SK-N-SH (cell line): ENCODE measurements at regions not wholly inside any gene's neighbourhood (a gene's known extent, or its start where the extent isn't known, plus 50 kb on each side); places are given as distances from the start of the nearest gene placed in this dataset.

Source experiments
- CTCF ChIA-PET: fragments of 300-600, 350-600 bp; formaldehyde crosslinking; extraction: SDS; loops from one replicate; lab custom pipeline; 2021; lab: Yijun Ruan, JAX
- POLR2A ChIA-PET: fragments of 350-600 bp; sonication (Branson Sonifier 250); formaldehyde crosslinking; extraction: SDS; loops from one replicate; lab custom pipeline; 2020; ENCODE audit warnings: antibody characterized with exemption, inconsistent platforms; lab: Yijun Ruan, JAX
- DNase-seq: peaks from one replicate; pipeline ENCODE4 v3.0.0; 2012
- H2AFZ ChIP-seq: fragments of 200-600 bp; sonication (generic); 2 replicates; pipeline ENCODE4 v1.8.1; 2016; ENCODE audit warnings: antibody characterized with exemption, mild to moderate bottlenecking, low read depth
- H3F3A ChIP-seq: fragments of 200-600 bp; sonication (generic); replicated peaks from 2 replicates; pipeline ENCODE3; 2016; ENCODE audit warnings: antibody characterized with exemption, mild to moderate bottlenecking; ENCODE audit not compliant: insufficient read depth
- H3K27ac ChIP-seq, 2 experiments: fragments of 200-500 bp in 1 of 2; fragments of 200-600 bp in 1 of 2; sonication (Bioruptor generic) in 1 of 2; sonication (generic), shearing (Covaris generic) in 1 of 2; 2 replicates each; pipeline versions ENCODE4 v1.5.1 to v1.6.1; 2014 to 2016; ENCODE audit warnings: low read depth in 2 of 2, inconsistent platforms in 1 of 2, low read length in 1 of 2, mild to moderate bottlenecking in 1 of 2, mixed read lengths in 1 of 2
- H3K27me3 ChIP-seq: fragments of 200-600 bp; sonication (generic), shearing (Covaris generic); 2 replicates; pipeline ENCODE4 v1.6.1; 2016; ENCODE audit warnings: mixed run types; ENCODE audit not compliant: insufficient read depth
- H3K36me3 ChIP-seq, 2 experiments: fragments of 200-500 bp in 1 of 2; fragments of 200-600 bp in 1 of 2; sonication (Bioruptor generic) in 1 of 2; sonication (generic) in 1 of 2; replicated peaks in 1 of 2; 2 replicates each; pipeline versions ENCODE3 to v1.5.1; 2014 to 2016; ENCODE audit warnings: low read length in 1 of 2, mild to moderate bottlenecking in 1 of 2; ENCODE audit not compliant: insufficient read depth in 2 of 2, control insufficient read depth in 1 of 2
- H3K4me1 ChIP-seq, 2 experiments: fragments of 200-500 bp in 1 of 2; fragments of 200-600 bp in 1 of 2; sonication (Bioruptor generic) in 1 of 2; sonication (generic), shearing (Covaris generic) in 1 of 2; 2 replicates each; pipeline versions ENCODE4 v1.5.1 to v1.6.1; 2014 to 2016; ENCODE audit warnings: low read depth in 1 of 2, low read length in 1 of 2, mixed run types in 1 of 2; ENCODE audit not compliant: insufficient read depth in 2 of 2, control insufficient read depth in 1 of 2
- H3K4me2 ChIP-seq: fragments of 200-600 bp; sonication (generic), shearing (Covaris generic); 2 replicates; pipeline ENCODE4 v1.6.1; 2017; ENCODE audit warnings: mixed run types
- H3K4me3 ChIP-seq, 2 experiments: fragments of 200-500 bp in 1 of 2; fragments of 200-600 bp in 1 of 2; sonication (Bioruptor generic) in 1 of 2; sonication (generic), shearing (Covaris generic) in 1 of 2; 2 replicates each; pipeline versions ENCODE4 v1.5.1 to v1.8.1; 2014 to 2016; ENCODE audit warnings: low read depth in 2 of 2, inconsistent platforms in 1 of 2, low read length in 1 of 2, mild to moderate bottlenecking in 1 of 2, mixed read lengths in 1 of 2, moderate library complexity in 1 of 2
- H3K79me2 ChIP-seq: fragments of 200-600 bp; sonication (generic); 2 replicates; pipeline ENCODE4 v1.8.1; 2017; ENCODE audit warnings: mild to moderate bottlenecking; ENCODE audit not compliant: insufficient read depth
- H3K9ac ChIP-seq: fragments of 200-600 bp; sonication (generic); 2 replicates; pipeline ENCODE4 v1.6.1; 2017; ENCODE audit warnings: mixed run types
- H3K9me2 ChIP-seq: fragments of 200-600 bp; sonication (generic); 2 replicates; pipeline ENCODE4 v1.6.1; 2017; ENCODE audit warnings: mixed run types
- H3K9me3 ChIP-seq: fragments of 200-600 bp; sonication (generic); 2 replicates; pipeline ENCODE4 v1.6.1; 2017; ENCODE audit warnings: mixed run types, mild to moderate bottlenecking, moderate library complexity
- H4K20me1 ChIP-seq: fragments of 200-600 bp; sonication (generic); 2 replicates; pipeline ENCODE4 v1.6.1; 2017; ENCODE audit warnings: mild to moderate bottlenecking, mixed run types; ENCODE audit not compliant: insufficient read depth
- CHD2 ChIP-seq: fragments of 150-350 bp; IDR thresholded peaks from 2 replicates; pipeline ENCODE4 v1.6.1; 2018; ENCODE audit warnings: low read length; ENCODE audit not compliant: partially characterized antibody
- CTCF ChIP-seq: fragments of 200-600 bp; sonication (generic); IDR thresholded peaks from 2 replicates; pipeline ENCODE4 v1.6.1; 2017; ENCODE audit warnings: antibody characterized with exemption, mild to moderate bottlenecking, moderate library complexity
- ELF1 ChIP-seq: IDR thresholded peaks from 2 replicates; pipeline ENCODE4 v1.4.0; 2012
- FOXM1 ChIP-seq: IDR thresholded peaks from 2 replicates; pipeline ENCODE4 v1.4.0; 2012; ENCODE audit warnings: low read depth, mild to moderate bottlenecking
- IRF3 ChIP-seq: fragments of 150-350 bp; IDR thresholded peaks from 2 replicates; pipeline ENCODE4 v1.6.1; 2016; ENCODE audit warnings: mild to moderate bottlenecking, low read depth, low read length
- MXI1 ChIP-seq: IDR thresholded peaks from 2 replicates; pipeline ENCODE4 v1.6.1; 2012; ENCODE audit warnings: mild to moderate bottlenecking, low read depth, low read length, improper control_type of control experiment
- NRF1 ChIP-seq: IDR thresholded peaks from 2 replicates; pipeline ENCODE4 v1.6.1; 2012; ENCODE audit warnings: low read depth, mild to moderate bottlenecking, low read length
- PBX3 ChIP-seq: IDR thresholded peaks from 2 replicates; pipeline ENCODE4; 2012
- RAD21 ChIP-seq: IDR thresholded peaks from 2 replicates; pipeline ENCODE4 v1.6.1; 2012; ENCODE audit warnings: mild to moderate bottlenecking, low read length
- RFX5 ChIP-seq: IDR thresholded peaks from 2 replicates; pipeline ENCODE4 v1.6.1; 2012; ENCODE audit warnings: mild to moderate bottlenecking, improper control_type of control experiment, low read length
- SIN3A ChIP-seq: IDR thresholded peaks from 2 replicates; pipeline ENCODE4 v1.6.1; 2012; ENCODE audit warnings: low read depth, mild to moderate bottlenecking, low read length, moderate library complexity, borderline replicate concordance
- TEAD4 ChIP-seq: IDR thresholded peaks from 2 replicates; pipeline ENCODE4 v1.4.0; 2012; ENCODE audit warnings: mild to moderate bottlenecking, borderline replicate concordance; ENCODE audit not compliant: insufficient read depth
- USF2 ChIP-seq: fragments of 150-350 bp; IDR thresholded peaks from 2 replicates; pipeline ENCODE4 v1.6.1; 2017; ENCODE audit warnings: antibody characterized with exemption, low read length, low read depth, borderline replicate concordance
- YY1 ChIP-seq: IDR thresholded peaks from 2 replicates; pipeline ENCODE4 v1.4.0; 2012; ENCODE audit warnings: low read depth, mild to moderate bottlenecking
- WGBS: methylation state at CpG from one replicate; pipeline ENCODE4 v1.1.6; 2017; ENCODE audit warnings: low lambda C conversion rate; 5-methylcytosine and 5-hydroxymethylcytosine counted together

GRCh38 chr3:165434516-165434915 is 238.3 kb upstream of the SLITRK3 start (continued):
- TF ChIP-seq TEAD4 (no peak), RAD21 (no peak)

- Histone ChIP-seq H3K9me2 (no peaks in the 10 kb centered on the region), H3K79me2 (no peaks in the 10 kb centered on the region), H3K4me2 (no peak overlapping the region), H3K4me1 (no peaks in the 10 kb centered on the region), H4K20me1 (no peaks in the 10 kb centered on the region), H3K4me3 (no peak overlapping the region), H3K9me3 (no peaks in the 10 kb centered on the region), H3F3A (no peaks in the 10 kb centered on the region), H3K27me3 (no peaks in the 10 kb centered on the region), H3K36me3 (no peaks in the 10 kb centered on the region), H2AFZ (no peak overlapping the region), H3K27ac (no peak overlapping the region), H3K9ac (no peak overlapping the region)
- no peak for TF ChIP-seq FOXM1
- TF ChIP-seq CTCF: no peak
- no peak for TF ChIP-seq RAD21
- no peak for TF ChIP-seq SIN3A
- TF ChIP-seq ELF1: no peak
- no peak for TF ChIP-seq PBX3
- DNase-seq: no peak
- ChIA-PET CTCF (no interaction called here), POLR2A (no interaction called here)
- 10% methylated on average over 2 of the region's 2 CpGs for WGBS
Observed at GRCh38 chr3:165406425-165406824, 210.2 kb upstream of the SLITRK3 start.

GRCh38 chr3:165404357-165405027 is 208.3 kb upstream of the SLITRK3 start:
- no peak overlapping the region for H3K9ac ChIP-seq
- WGBS: 27% methylated on average over 4 of the region's 4 CpGs
- POLR2A ChIA-PET: no interaction called here
- no peak overlapping the region for H2AFZ ChIP-seq
- H3K4me1 ChIP-seq: no peaks in the 10 kb centered on the region
- no peak for DNase-seq
- H3K4me3 ChIP-seq: no peak overlapping the region
- CTCF ChIA-PET: no interaction called here
- H3K79me2 ChIP-seq: no peaks in the 10 kb centered on the region
- no peaks in the 10 kb centered on the region for H4K20me1 ChIP-seq
- H3K36me3 ChIP-seq: no peaks in the 10 kb centered on the region
- no peak overlapping the region for H3K27ac ChIP-seq
- no peaks in the 10 kb centered on the region for H3K27me3 ChIP-seq
- H3K9me3 ChIP-seq: no peaks in the 10 kb centered on the region
- no peaks in the 10 kb centered on the region for H3K9me2 ChIP-seq
- no peak overlapping the region for H3K4me2 ChIP-seq
- TF ChIP-seq CHD2 (no peak), YY1 (no peak), CTCF (no peak), FOXM1 (no peak), NRF1 (no peak), RFX5 (no peak), USF2 (no peak), IRF3 (no peak), MXI1 (no peak), PBX3 (no peak)
- H3F3A ChIP-seq: no peaks in the 10 kb centered on the region
